ENCODE measurements at regions not wholly inside any gene's neighbourhood (a gene's known extent, or its start where the extent isn't known, plus 50 kb on each side); places are given as distances from the start of the nearest gene placed in this dataset.

DNA sequence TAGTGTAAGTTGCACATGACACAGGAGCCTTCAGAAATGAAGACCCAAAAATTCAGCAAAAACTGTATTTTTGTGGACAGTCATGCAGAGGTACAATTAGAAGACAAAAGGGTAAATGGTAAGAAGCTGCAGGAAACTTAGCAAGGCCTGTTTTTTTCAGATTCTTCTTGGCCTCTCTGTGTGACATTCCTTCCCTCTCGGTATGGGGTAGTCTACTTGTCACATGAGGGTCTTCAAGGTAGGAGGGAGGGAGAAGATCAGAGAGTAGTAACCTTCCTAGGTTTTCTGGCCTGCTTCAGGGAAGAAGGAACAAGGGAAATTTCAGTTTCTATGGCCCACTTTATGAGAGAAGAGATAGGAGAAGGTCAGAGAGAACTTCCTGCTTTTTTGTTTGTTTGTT lies 230.4 kb upstream of the PPP1R2C start:
- no peak for TF ChIP-seq CTCF (IDR thresholded peaks at IDR 0.05)
- no peak for TF ChIP-seq POLR2A (IDR thresholded peaks at IDR 0.05)
